HG03060 (cell line): ENCODE measurements at regions not wholly inside any gene's neighbourhood (a gene's known extent, or its start where the extent isn't known, plus 50 kb on each side); places are given as distances from the start of the nearest gene placed in this dataset.

ENCODE experiments used
- ATAC-seq: cut with Tn5 transposase; IDR thresholded peaks from one replicate; pipeline ENCODE4 v1.9.1; 2021; ENCODE audit warnings: low read depth, moderate number of reproducible peaks; ENCODE audit not compliant: unreplicated experiment

DNA sequence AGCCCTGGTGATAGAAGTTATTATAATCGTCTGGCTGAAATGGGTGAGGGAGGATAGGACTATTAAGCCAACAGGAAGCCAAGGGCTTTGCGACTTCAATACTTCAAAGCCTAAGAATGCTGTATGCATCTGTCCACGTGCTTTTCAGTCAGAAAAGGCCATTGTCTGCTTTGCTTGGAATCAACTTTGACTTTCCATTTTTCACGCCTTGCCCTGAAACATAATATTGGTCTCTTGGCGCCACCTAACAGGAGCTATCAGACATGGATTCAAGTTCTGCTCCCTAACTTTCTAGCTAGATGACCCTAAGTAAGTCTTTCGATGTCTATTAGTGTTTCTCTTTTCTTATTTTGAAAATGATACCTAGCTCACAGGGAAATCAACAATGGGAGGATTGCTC is 572.6 kb downstream of the TLR4 start:
- ATAC-seq: no peak

DNA sequence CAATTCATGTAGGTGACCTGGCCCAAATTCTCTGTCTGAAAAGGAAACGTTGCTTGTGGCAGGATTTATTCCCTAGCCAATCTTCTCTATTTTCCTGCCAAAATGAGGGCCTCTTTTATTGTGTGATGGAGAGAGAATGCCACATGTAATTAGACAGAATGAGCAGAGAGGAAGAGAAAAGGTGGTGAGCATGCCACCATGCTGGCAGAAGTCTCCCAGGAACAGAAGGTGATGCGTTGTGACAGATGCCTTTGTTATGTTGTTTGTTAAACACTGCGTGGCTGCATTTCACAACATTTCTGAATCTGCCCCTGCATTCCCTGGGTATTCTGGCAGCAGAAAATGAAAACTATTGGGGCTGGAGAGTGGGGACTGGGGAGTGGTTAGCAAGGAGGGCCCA is 577.6 kb downstream of the TLR4 start:
- ATAC-seq: no peak

GRCh38 chr9:118283488-118283887 is 579.3 kb downstream of the TLR4 start:
- ATAC-seq: no peak

GRCh38 chr9:118290116-118290515 is 585.9 kb downstream of the TLR4 start:
- ATAC-seq: no peak

DNA sequence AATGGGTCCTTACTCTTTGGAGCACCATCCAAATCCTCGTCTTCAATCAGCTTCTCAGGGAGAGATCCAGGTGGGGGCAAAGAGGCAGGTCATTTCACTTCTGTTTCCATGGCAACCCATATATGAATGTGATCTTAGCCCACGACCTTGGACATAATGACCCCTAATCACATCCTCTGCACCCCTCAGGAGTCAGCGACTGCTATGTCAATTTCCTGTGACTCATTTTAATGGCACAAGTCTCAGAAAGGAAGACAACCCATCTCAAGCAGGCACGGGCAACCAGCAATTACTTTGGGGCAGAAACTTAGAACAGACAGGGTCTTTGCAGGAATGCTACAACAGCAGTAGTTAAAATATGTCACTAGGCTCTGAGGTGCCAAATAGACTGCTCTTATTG is 591.2 kb downstream of the TLR4 start:
- ATAC-seq: no peak

DNA sequence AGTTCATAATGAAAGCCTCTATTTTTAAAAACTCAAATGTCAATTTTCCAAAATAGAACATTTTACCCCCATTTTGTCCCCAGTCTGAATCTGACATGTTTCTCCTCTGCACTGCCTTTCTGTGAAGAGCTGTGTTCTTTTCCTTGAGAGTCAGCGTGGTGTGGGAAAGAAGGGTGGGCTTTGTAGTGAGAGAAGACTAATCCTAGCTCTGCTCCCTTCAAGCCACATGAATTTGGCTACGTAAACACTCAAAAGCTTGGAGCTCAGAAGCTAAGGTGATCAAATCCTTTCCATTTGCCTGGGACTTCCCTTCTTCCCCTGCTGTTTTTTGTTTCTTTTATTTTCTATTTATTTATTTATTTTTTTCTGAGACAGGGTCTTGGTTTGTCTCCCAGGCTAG is 598.5 kb downstream of the TLR4 start:
- no peak for ATAC-seq

DNA sequence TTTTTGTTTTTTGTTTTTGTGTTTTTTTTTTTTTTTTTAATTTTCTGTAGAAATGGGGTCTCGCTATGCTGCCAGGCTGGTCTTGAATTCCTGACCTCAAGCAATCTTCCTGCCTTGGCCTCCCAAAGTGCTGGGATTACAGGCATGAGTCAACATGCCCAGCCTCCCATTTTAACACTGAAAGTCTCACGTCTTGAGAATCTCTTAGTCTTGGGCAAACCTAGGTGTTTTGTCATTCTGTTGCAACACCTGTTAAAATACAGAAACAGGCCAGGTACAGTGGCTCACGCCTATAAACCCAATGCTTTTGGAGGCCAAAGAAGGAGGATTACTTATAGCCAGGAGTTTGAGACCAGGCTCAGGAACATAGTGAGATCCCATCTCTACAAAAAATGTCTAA is 599.0 kb downstream of the TLR4 start:
- no peak for ATAC-seq

GRCh38 chr9:118305331-118305730 is 601.1 kb downstream of the TLR4 start:
- no peak for ATAC-seq

- ATAC-seq: no peak
Measured at GRCh38 chr9:118306801-118307200, 602.6 kb downstream of the TLR4 start.

- ATAC-seq: no peak
Measured at GRCh38 chr9:118313965-118314364, 609.8 kb downstream of the TLR4 start.

DNA sequence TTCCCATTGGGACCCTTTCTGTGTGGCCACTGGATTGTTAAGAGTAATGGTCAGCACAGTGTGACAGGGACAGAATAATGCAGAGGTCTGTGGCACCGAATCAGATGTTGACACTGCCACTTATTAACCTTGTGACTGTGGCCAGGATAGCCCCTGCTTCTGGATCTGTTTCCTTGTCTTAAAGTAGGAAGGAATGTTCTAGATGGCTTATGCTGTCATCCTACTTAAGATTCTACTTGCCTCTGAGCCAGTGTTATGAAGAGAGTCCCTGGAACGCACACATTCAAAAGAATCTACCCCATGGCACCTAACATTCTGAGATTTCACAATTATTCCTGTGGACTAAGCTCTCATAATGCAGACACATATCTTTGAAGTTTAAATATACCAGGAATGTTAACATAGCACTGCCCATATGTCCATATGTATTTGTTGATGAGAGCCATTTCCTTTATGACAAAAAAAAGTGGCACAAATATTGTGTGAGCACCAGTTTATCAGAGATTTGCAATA is 612.7 kb downstream of the TLR4 start:
- ATAC-seq: no peak

DNA sequence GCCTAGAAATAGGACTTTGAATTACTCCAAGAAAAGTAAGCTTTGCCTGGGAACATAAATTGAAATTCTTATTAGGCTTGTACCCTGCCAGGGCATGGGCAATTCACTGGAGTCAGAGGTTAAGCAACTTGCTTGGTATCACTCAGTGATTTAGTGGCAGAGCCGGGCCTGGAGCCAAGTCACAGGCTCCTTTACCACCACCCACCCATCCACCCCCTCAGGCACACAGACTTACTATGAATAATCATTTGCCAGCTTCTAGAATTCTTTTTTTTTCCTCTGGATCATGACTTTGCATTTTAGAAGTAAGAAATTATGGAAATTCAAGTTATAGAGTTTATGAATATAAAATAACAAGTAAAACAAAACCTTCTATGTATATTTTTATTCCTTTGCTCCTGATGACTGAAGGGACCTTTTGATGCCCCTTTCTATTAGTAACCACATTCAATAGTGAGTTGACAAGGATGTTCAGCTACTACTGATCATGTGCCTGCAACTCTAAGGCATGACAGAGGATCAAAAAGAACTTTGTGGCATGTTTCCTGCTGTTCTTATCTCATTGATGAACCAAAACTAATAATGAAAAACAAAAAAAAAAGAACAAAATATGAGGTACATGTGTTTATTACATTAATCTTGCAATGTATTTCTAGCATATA is 614.7 kb downstream of the TLR4 start:
- ATAC-seq: no peak

GRCh38 chr9:118321788-118322187 is 617.6 kb downstream of the TLR4 start:
- ATAC-seq: no peak

DNA sequence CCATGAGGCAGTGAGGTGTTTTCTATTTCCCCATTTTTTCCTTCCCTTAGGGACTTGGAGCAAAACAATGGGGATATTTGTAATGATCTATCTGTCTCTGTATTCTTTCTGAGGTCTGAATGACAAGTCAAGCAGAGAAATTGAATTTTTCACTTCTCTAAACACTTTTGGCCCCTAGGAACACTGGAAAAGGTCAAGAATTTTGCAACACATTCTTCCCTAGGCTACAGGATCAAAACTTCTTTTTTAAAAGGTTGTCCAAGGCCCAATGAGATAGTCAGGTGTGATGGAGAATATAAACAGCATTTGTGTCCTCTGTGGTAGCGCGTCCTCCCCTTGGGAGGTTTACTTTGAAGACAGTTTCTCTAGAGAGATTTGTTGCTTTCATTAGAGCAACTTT is 620.5 kb downstream of the TLR4 start:
- no peak for ATAC-seq

DNA sequence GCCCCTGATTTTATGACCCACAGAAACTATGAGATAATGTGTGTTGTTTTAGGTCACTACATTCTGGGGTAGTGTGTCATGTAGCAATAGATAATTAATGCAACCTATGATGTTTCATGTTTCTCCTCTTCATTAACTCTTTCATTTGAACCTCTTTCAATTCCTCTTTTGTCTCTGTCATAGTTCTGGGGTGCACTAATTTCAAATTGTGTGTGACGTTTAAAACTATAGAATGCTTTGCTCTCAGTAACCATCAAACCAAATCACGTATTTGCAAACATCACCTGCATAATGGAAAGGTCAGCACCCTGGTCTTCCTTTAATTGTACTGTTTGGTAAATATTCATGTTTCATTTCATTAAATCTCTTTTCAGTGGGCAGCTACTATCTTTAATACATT is 621.6 kb downstream of the TLR4 start:
- no peak for ATAC-seq

DNA sequence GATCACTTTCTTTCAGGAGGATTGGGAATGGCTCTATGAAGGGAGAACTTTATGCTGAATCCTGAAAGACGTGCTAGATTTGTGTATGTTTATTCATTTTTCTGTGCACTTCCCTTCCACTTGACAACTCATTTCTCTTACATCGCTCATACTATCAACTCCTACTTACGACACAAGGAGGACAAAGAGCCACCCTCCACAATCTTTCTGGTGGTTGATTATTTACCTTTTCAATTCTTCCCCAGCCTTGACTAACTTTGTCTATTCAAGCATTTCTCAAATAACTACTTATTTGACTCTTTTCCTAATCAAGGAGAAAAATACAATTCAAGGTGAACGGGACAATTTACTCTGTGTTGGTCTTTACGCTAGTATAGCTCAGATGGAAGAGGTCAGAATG is 622.1 kb downstream of the TLR4 start:
- ATAC-seq: no peak

DNA sequence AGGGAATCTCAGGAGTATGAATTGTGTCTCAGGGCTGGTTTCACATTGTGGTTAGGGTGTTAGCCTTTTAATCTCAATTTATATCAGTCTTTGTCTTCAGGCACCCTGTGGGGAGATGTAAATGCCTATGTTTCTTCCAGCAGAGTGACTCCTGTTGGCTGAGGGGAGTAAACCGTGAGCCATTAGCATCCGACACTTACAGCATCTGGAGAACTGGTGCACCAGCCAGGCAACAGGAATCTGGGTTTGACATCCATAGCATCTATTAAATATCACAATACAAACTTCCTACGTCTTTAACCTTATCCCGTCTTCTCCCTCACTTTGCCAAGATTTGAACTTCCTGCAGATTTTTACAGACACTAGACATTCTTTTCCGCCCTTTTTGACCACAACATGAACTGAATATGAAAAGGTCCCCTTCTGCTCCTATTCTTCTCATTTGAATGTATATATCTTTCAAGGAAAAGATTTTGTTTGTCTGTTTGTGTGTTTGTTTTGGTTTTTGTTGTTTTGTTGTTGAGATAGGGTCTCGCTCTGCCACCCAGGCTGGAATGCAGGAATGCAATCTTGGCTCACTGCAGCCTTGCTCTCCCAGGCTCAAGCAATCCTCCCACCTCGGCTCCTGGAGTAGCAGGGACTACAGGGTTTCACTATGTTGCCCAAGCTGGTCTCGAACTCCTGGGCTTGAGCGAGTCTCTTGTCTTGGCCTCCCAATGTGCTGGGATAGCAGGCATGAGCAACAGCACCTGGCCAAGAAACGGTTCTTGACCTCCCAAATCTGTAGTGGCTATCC is 626.2 kb downstream of the TLR4 start:
- no peak for ATAC-seq

DNA sequence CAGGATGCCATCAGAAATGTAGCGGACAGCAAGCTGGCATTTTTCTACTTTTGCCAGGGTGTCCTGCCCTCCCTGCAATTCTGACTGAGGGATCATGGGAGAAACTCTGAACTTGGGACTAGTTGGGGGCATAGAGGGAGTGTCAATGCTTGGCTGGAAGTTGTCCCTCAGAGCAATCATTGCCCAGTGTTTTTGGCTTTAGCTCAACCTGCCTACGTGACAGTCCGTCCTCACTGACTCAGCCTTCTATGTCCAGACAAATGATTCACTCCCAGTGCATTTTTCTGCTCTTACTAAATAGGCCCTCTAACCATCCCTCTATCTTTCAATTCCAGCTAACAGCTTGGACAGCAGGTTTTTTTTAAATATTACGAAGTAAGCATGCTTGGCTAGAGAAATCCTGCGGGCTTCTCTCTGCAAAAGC is 627.4 kb downstream of the TLR4 start:
- no peak for ATAC-seq

DNA sequence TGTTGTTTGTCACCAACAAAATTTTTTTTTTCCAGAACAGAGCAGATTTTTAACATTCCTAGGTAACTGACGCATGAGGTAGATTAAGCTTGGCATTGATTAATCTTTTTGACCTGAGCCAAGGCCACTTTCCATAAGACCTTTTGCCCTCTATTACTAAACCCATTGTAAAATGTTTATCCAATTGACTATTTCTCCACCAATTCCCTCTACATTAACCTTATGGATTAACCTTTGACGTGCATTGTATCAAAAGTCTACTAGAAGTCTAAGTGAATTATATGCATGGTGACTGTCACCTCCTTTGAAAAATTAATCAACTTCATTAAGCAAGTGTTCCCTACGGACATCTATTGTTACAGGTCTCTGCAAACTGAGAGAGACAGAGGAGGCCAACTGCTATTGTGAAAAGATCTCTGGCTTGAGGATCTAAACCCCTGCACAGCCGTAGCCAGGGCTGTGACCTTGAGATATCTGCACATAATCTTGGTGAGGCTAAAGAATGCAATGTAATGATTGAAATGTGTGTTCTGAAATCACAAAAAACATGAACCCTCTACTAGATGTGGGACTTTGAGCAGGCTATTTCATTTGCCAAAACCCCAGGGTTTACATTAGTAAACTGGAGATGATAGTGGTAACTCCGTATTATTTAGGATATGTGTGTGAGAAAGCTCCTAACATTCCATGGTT is 632.2 kb downstream of the TLR4 start:
- no peak for ATAC-seq

GRCh38 chr9:118336943-118337330 is 632.7 kb downstream of the TLR4 start:
- no peak for ATAC-seq

- ATAC-seq: no peak
Measured at GRCh38 chr9:118360036-118360435, 655.8 kb downstream of the TLR4 start.
